Neural progenitor cell (in vitro differentiated cells): ENCODE measurements at regions not wholly inside any gene's neighbourhood (a gene's known extent, or its start where the extent isn't known, plus 50 kb on each side); places are given as distances from the start of the nearest gene placed in this dataset.

Experiments used
- EZH2 ChIP-seq: fragments of 200-600 bp; sonication (generic); IDR thresholded peaks from 2 replicates; pipeline ENCODE4 v1.6.1; 2017; ENCODE audit warnings: antibody characterized with exemption, mild to moderate bottlenecking, moderate library complexity
- EZH2phosphoT487 ChIP-seq: fragments of 200-600 bp; sonication (generic); IDR thresholded peaks from 2 replicates; pipeline ENCODE4 v1.6.1; 2017; ENCODE audit warnings: antibody characterized with exemption
- TF ChIP-seq, protein P1 (sequence below): fragments of 200-600 bp; sonication (generic); IDR thresholded peaks from 2 replicates; pipeline ENCODE4 v1.5.1; 2017; ENCODE audit warnings: antibody characterized with exemption, mild to moderate bottlenecking

DNA sequence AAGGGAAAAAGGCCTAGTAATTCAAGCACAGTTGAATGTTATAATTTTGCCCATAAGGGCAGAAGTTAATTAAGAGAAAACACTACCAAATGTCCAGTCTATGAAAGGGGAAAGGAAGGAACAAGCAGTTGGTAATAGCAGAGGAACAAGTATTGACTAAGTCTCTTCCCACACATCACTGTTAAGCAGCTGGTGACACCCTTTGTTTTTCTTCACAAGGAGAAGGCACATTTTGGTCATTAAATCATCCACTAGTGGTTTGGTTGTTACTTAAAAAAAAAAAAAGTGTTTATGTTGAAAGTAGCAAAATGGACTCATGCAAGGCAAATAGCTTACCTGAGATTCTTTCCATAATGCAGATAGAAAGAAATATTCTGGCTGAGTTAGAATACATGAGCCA is 321.4 kb upstream of the NECTIN3 start:
- TF ChIP-seq, protein P1, sequence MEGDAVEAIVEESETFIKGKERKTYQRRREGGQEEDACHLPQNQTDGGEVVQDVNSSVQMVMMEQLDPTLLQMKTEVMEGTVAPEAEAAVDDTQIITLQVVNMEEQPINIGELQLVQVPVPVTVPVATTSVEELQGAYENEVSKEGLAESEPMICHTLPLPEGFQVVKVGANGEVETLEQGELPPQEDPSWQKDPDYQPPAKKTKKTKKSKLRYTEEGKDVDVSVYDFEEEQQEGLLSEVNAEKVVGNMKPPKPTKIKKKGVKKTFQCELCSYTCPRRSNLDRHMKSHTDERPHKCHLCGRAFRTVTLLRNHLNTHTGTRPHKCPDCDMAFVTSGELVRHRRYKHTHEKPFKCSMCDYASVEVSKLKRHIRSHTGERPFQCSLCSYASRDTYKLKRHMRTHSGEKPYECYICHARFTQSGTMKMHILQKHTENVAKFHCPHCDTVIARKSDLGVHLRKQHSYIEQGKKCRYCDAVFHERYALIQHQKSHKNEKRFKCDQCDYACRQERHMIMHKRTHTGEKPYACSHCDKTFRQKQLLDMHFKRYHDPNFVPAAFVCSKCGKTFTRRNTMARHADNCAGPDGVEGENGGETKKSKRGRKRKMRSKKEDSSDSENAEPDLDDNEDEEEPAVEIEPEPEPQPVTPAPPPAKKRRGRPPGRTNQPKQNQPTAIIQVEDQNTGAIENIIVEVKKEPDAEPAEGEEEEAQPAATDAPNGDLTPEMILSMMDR: no peak
- TF ChIP-seq EZH2 (no peak), EZH2phosphoT487 (no peak)
